ENCODE measurements at regions not wholly inside any gene's neighbourhood (a gene's known extent, or its start where the extent isn't known, plus 50 kb on each side); places are given as distances from the start of the nearest gene placed in this dataset.

- Histone ChIP-seq H3K27me3 (ENCODE audit: insufficient read depth, low read length) (no peaks in the 10 kb centered on the region), H3K4me3 (ENCODE audit: insufficient read depth, low read depth, low read length) (peak overlapping the region; percentile 65), H3K9ac (ENCODE audit: low read length) (peak overlapping the region; percentile 80), H3K4me1 (ENCODE audit: insufficient read depth, low read length) (peaks cover 19% of the 10 kb centered on the region), H2AFZ (ENCODE audit: low read depth, low read length) (no peak overlapping the region), H3K36me3 (ENCODE audit: insufficient read depth, low read length) (no peaks in the 10 kb centered on the region), H3K79me2 (ENCODE audit: insufficient read depth, low read length) (peaks cover 40% of the 10 kb centered on the region), H3K4me2 (ENCODE audit: low read length) (peak overlapping the region; percentile 99), H4K20me1 (ENCODE audit: insufficient read depth, low read length) (peaks cover 49% of the 10 kb centered on the region), H3K9me3 (ENCODE audit: insufficient read depth, low read depth, low read length) (no peaks in the 10 kb centered on the region), H3K27ac (ENCODE audit: low read depth, low read length) (no peak overlapping the region)
- no peak for TF ChIP-seq EZH2 (IDR thresholded peaks at IDR 0.05; ENCODE audit: insufficient read depth, low read length)
- TF ChIP-seq, protein P1, sequence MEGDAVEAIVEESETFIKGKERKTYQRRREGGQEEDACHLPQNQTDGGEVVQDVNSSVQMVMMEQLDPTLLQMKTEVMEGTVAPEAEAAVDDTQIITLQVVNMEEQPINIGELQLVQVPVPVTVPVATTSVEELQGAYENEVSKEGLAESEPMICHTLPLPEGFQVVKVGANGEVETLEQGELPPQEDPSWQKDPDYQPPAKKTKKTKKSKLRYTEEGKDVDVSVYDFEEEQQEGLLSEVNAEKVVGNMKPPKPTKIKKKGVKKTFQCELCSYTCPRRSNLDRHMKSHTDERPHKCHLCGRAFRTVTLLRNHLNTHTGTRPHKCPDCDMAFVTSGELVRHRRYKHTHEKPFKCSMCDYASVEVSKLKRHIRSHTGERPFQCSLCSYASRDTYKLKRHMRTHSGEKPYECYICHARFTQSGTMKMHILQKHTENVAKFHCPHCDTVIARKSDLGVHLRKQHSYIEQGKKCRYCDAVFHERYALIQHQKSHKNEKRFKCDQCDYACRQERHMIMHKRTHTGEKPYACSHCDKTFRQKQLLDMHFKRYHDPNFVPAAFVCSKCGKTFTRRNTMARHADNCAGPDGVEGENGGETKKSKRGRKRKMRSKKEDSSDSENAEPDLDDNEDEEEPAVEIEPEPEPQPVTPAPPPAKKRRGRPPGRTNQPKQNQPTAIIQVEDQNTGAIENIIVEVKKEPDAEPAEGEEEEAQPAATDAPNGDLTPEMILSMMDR (IDR thresholded peaks at IDR 0.05; ENCODE audit: insufficient read depth, low read depth, low read length) = no peak
- H3K4me1 Mint-ChIP-seq (ENCODE audit: low read depth, unreplicated experiment) = peaks cover 14% of the 10 kb centered on the region
- H3K36me3 Mint-ChIP-seq (ENCODE audit: low read depth, unreplicated experiment) = no peaks in the 10 kb centered on the region
- H3K9me3 Mint-ChIP-seq (ENCODE audit: unreplicated experiment) = no peaks in the 10 kb centered on the region
- peaks cover 5% of the 10 kb centered on the region for H3K27me3 Mint-ChIP-seq (ENCODE audit: low read depth, unreplicated experiment)
- FAIRE-seq = no peak
- no peak for DNase-seq (ENCODE audit: low read depth)
- peak overlapping the region; percentile 84 for H3K4me3 Mint-ChIP-seq (ENCODE audit: unreplicated experiment)
- no peak overlapping the region for H3K27ac Mint-ChIP-seq (ENCODE audit: unreplicated experiment)
Observed at GRCh38 chr16:85556456-85557082, 56.6 kb upstream of the GSE1 start.

GRCh38 chr16:85557083-85557970 is 55.8 kb upstream of the GSE1 start:
- peak overlapping the region; percentile 80 for H3K9ac ChIP-seq (ENCODE audit: low read length)
- Mint-ChIP-seq H3K9me3 (ENCODE audit: unreplicated experiment) (no peaks in the 10 kb centered on the region), H3K27me3 (ENCODE audit: low read depth, unreplicated experiment) (peaks cover 4% of the 10 kb centered on the region), H3K4me1 (ENCODE audit: low read depth, unreplicated experiment) (peaks cover 14% of the 10 kb centered on the region), H3K4me3 (ENCODE audit: unreplicated experiment) (peak overlapping the region; percentile 84), H3K27ac (ENCODE audit: unreplicated experiment) (peak overlapping the region; percentile 55), H3K36me3 (ENCODE audit: low read depth, unreplicated experiment) (no peaks in the 10 kb centered on the region)
- no peaks in the 10 kb centered on the region for H3K36me3 ChIP-seq (ENCODE audit: insufficient read depth, low read length)
- no peaks in the 10 kb centered on the region for H3K27me3 ChIP-seq (ENCODE audit: insufficient read depth, low read length)
- DNase-seq (ENCODE audit: low read depth) (no peak), FAIRE-seq (no peak)
- H4K20me1 ChIP-seq (ENCODE audit: insufficient read depth, low read length) = peaks cover 54% of the 10 kb centered on the region
- no peak overlapping the region for H2AFZ ChIP-seq (ENCODE audit: low read depth, low read length)
- TF ChIP-seq, protein P1 (IDR thresholded peaks at IDR 0.05; ENCODE audit: insufficient read depth, low read depth, low read length) = no peak
- TF ChIP-seq EZH2 (IDR thresholded peaks at IDR 0.05; ENCODE audit: insufficient read depth, low read length) = no peak
- peaks cover 44% of the 10 kb centered on the region for H3K79me2 ChIP-seq (ENCODE audit: insufficient read depth, low read length)
- peak overlapping the region; percentile 99 for H3K4me2 ChIP-seq (ENCODE audit: low read length)
- no peak overlapping the region for H3K27ac ChIP-seq (ENCODE audit: low read depth, low read length)
- H3K4me3 ChIP-seq (ENCODE audit: insufficient read depth, low read depth, low read length) = peak overlapping the region; percentile 65
- H3K4me1 ChIP-seq (ENCODE audit: insufficient read depth, low read length) = peaks cover 19% of the 10 kb centered on the region
- no peaks in the 10 kb centered on the region for H3K9me3 ChIP-seq (ENCODE audit: insufficient read depth, low read depth, low read length)
